ENCODE measurements at regions not wholly inside any gene's neighbourhood (a gene's known extent, or its start where the extent isn't known, plus 50 kb on each side); places are given as distances from the start of the nearest gene placed in this dataset.
A peak's percentile ranks its signal among the peaks of the same experiment; 100 is the strongest.
"Not testable (repeated sequence)": the region's sequence is repeated elsewhere in the genome, so short reads cannot be mapped to it uniquely, and the experiment has no call there.

DNA sequence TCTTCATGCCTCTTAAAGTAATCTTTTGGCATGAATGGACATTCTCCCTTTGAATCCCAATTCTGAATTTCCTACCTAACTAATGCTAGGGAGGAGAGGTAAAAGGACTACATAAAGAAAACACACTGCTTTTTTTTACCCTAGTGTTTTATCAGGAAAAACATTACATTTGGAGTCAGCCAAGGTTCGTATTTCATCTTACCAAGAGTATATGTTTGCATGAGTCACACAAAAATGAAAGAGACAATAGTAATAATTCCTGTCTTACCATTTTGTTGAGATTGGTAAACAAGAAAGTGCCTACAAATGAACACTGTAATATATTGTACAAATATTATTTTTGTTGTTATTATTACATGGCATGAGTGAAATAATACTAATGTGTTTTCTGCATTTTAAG is 112.9 kb upstream of the WARS2 start:
- no peak for DNase-seq (ENCODE audit: low read depth)

DNA sequence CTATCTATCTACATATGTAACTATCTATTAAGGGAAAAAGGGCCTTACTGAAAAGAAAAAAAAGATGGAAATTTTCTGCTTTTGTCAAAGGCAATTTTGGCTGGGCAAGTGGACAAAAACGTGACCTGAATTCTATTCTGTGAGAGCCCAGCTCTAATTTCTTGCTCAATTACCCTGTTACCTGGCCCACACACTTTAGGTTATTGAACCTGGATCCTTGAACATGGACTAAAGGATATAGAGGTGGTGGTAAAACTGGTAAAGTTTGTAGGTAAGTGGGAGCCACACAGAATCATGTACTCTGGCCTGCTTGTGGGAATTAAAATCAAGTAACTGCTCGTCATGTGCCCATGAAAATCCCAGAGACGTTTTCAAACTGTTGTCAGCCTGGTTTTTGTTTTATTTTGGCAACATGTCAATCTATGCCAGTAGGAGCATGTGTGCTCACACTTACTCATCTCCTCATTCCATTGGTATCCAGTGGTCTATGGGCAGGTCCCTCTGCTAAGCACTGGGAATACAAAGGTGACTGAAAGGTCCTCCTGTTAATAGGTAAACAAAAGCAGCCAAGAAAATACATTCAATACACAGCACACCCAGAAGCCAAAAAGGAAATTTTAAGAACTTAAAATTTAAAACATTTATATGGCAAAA is 113.7 kb upstream of the WARS2 start:
- DNase-seq (ENCODE audit: low read depth), result peak; percentile 16

DNA sequence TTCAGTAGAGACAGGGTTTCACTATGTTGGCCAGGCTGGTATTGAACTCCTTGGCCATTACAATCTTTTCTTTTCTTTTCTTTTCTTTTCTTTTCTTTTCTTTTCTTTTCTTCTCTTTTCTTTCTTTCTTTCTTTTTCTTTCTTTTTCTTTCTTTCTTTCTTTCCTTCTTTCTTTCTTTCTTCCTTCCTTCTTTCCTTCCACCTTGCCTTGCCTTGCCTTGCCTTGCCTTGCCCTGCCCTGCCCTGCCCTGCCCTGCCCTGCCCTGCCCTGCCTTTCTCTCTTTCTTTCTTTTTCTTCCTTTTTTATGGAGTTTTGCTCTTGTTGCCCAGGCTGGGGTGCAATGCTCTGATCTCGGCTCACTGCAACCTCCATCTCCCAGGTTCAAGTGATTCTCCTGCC is 112.5 kb upstream of the HAO2 start:
- not testable (repeated sequence) for DNase-seq (ENCODE audit: low read depth)

DNA sequence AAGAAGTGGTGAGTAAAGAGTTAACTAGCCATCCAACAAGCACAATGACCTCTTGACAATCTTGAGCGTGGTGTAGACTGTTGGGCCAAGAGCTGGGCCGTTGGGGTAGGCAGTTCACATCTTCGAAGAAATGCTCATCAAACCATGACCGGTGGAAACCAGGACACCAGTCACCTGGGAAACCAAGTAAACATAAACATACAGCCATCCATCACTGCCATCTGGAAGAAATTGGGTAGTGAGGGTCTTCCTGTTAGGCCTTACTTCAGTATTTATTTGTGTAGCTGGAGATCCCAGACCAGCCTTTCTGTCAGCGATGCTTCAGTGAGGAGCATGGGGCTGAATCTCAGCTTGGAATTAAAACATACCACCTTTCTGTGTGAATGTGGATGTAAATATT is 108.1 kb upstream of the HAO2 start:
- DNase-seq (ENCODE audit: low read depth), result no peak

DNA sequence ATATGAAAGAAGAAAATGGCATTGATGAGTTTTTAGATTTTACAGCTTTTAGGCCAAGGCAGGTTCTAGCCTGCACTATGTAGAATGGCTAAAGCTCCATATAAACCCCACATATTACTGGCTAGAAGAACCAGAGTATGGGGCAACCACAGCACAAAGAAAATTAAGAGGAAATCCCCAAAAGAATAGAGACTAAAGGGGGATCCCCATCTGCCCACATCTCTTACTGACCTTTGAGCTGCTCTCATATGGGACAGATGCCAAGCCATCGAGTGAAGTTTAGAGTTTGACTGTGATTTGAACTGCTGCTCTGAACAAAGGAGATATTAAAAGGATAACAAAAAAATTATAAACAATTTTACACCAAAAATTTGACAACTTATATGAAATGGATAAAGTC is 102.2 kb upstream of the HAO2 start:
- no peak for DNase-seq (ENCODE audit: low read depth)

DNA sequence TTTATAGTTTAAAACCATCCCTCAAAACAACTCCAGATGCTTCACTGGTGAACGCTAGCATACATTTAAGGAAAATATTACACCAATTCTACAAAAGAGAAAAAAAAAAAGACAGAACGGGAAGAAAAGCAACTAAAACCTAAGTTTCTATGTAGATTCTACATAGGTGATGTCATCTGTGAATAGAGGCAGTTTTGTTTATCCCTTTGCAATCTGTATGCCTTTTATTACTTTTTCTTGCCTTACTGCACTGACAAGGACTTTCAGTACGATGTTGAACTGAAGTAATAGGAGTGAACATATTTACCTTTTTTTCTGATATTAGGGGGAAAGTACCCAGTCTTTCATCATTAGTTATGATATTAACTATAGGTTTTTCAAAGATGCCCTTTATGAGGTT is 101.7 kb upstream of the HAO2 start:
- DNase-seq (ENCODE audit: low read depth), result no peak

DNA sequence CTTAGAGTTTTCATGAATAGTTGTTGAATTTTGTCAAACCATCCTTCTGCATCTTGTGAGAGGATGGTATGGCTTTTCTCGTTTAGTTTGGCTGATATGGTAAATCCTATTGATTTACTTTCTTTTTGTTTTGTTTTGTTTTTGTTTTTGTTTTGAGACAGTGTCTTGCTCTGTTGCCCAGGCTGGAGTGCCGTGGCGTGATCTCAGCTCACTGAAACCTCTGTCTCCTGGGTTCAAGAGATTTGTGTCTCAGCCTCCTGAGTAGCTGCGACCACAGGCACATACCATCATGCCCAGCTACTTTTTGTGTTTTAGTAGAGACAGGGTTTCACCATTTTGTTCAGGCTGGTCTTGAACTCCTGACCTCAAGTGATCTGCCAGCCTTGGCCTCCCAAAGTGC is 101.3 kb upstream of the HAO2 start:
- not testable (repeated sequence) for DNase-seq (ENCODE audit: low read depth)

DNA sequence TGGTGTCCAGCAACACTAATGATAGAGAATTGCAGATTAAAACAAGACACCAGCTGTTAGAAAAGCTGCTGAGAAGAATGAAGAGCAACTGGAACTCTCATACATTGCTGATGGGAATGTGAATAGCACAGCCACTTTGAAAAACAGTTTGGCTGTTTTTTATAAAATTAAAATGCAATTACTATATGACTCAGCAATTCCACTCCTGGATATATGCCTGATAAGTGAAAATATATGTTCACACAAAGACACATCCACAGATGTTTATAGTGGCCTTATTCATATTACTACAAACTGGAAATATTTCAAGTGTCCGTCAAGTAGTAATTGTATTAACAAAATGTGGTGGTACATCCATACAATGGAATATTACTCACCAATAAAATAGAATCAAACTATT is 99.7 kb upstream of the HAO2 start:
- no peak for DNase-seq (ENCODE audit: low read depth)

DNA sequence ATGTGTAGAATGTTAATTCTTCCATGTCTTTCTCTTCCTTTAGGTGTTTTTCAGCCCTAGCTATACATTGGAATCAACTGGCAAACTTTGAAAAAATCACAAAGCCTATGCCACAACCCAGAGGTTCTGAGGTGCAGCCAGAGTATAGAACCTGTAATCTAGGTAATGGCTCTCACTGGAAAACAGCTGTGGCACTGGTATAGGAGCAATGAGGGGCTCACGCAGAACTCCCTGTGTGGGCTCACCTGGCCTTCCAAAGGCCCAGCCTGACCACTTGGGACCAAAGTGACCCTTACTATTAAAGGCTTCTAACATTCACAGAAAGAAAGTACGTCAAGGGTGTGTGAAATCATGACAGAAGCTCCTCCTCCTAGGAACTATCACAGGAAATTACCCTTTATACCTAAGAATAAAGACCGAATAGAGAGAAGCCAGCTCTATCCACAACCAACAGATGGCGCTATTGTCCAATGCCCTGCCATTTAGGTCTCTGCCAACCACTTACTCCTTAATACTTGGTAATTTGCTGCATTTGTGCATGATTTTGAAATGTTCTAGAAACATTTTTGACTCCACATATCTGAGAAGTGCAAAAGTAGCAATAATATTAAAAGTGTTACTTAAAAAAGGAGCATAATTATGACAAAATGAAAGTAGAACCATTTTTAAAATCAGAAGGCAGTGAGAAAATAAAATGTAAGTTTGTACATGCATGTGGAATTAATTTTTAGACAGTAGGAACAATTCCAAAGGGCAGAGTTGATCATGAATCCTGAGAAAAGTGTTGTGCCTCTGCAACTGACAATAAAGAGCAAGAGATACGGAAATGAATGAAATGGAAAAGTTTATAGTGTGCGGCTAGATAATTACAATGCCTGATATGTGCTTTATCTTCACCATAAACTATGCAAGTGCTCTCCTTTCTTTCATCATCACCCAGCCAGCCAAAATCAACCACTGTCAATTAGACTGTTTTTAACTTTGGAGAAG is 93.1 kb upstream of the HAO2 start:
- DNase-seq (ENCODE audit: low read depth), result peak; percentile 58

DNA sequence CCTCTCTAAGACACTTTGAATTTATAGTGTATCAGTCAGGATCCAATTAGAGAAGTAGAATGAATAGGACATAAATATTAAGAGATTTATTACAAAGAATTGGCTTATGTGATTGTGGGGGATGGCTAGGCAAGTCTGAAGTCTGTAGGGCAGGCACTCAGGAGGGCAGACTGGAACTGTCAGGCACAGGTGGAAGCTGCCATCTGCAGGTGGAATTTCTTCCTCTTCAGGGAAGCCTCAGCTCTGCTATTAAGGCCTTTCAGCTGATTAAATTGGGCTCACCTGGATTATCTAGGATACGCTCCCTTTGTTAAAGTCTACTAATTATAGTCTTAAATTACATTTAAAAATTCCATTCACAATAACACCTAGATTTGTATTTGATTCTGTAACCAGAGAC is 92.0 kb upstream of the HAO2 start:
- no peak for DNase-seq (ENCODE audit: low read depth)

DNA sequence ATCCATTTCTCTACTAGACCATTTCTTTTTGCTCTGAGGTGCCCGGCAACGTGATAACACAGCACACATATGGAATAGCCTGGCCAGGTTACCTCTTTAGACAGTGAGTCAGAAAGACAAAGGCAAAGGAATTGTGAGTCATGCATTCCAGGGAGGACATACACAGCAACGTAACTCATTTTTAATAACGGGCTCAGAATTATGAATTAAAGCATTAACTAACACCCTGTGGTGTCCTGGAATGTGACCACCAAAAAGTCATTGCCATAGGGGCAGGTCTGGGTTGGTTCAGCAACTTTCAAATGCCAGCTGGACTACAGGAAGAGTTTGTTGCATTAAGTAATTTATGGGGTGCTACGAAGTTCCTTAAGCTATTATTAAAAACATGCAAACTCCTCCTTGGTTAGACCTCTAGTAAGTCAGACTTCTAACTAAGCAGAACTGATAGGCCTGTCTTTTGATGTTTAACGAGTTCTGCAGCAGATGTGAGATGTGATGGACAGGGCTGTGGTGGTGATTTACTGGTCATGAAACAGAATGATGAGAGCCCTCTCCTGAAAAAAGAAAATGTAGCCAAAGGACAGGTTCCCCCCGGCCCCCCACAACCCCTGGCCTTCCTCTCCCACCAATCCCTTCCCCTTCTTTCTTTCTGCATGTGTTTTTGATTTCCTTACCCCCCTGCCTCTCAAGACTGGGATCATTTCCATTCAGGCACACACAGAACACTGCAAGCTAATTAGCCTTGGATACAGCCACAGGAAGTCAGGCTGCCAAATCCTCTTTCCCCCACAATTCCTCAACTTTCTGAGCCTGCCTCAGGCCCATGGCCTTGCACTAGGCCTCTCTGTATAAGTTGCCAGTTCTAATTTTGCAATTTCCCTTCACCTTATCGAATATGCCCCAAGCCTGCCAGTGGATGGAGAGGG is 88.9 kb upstream of the HAO2 start:
- DNase-seq (ENCODE audit: low read depth), result peak; percentile 84

DNA sequence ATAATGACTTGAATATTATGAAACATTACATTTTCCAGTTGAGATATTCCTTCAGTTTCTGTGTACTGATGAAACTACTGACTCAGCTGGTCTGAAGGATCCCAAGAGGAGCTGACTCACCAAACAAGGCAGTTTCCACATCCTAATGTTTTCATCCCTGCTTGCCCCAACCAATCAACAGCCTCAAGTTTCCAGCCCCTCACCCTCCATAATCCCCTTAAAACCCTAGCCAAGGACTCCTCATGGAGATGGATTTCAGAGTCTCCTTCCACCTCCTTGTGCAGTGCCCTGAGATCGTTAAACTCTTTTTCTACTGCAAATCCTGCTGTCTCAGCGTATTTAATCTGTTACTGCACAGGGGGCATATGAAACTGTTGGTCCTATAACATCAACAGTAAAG is 83.1 kb upstream of the HAO2 start:
- peak; percentile 45 for DNase-seq (ENCODE audit: low read depth)

DNA sequence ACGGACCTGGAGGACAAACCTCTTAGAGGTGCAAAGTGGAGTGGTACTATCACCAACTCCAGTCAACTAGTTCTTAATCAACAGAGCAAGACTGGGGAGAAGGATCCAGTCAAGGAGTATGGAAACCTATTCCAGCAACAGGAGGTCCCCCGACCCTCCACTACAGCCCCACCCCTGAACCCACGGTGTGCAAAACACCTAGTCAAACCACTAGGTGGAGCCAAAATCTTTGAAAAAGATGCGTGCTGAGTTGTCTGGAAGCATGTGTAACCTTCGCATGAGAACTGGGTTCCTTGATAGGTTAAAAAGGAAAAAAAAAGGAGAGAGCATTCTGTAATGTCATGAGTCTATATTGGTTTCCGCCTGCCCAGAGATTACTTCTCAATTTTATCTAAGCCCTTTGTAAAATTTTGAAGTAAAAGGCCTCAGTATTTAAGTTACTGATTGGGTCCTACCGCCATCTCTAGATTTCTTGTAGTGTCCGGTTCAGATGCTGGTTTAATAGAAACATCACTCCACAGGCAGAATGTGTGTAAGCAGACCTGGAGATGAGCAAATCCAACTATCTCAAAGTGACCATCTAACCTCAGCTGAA is 81.9 kb upstream of the HAO2 start:
- DNase-seq (ENCODE audit: low read depth), result peak; percentile 39

DNA sequence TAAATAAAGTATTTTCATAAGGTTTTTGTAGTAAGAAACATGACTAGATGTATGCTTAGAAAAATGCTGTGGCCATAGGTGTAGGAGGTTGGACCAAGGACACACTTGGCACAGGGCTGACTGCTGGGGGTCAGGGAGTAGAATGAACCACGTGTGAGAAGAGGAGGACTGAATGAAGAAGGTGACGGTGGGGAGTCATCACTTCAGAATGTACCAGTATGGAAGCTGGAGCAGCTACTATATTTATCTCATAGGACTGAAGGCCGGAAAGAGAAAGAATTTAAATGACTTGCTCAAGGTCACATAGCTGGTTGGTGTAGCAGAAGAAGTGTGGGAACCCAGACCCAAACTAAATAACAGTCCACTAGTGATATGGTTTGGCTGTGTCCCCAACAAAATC is 79.8 kb upstream of the HAO2 start:
- peak; percentile 26 for DNase-seq (ENCODE audit: low read depth)

DNA sequence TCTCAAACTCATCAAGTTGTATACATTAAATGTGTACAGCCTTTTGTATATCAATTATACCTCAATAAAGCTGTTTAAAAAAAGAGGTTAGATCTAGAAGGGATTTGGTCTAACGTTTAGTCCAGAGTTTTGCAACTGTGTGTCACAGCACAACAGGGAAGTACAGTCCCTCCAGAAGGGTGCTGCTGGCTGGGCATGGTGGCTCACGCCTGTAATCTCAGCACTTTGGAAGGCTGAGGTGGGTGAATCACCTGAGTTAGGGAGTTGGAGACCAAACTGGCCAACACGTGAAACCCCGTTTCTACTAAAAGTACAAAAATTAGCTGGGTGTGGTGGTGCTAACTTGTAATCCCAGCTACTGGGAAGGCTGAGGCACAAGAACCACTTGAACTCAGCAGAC is 78.3 kb upstream of the HAO2 start:
- DNase-seq (ENCODE audit: low read depth), result no peak

DNA sequence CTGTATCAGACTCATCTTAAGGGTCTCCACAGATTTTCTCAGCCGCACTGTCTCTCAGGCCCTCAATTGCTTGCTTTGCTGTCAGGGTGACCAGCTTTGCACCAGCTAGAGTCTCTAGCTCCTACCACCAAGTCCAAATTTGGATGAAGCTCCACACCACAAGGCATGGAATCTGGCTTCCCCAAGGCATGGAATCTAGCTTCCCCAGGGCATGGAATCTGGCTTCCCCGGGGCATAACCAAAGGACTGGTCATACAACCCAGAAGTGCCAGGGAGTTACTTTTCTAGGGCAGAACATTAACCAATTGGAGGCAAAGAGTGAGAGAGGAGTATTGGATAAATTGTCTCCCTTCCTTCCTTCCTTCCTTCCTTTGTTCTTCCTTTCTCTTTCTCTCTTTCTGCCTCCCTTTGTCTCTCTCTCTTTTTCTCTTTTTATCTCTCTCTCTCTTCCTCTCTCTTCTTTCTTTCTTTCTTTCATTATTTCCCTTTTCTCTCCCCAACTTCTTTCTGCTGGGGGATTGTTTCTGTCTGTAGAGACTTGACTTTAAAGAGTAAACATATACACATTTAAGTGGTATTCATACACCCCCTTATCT is 76.9 kb upstream of the HAO2 start:
- DNase-seq (ENCODE audit: low read depth), result no peak

DNA sequence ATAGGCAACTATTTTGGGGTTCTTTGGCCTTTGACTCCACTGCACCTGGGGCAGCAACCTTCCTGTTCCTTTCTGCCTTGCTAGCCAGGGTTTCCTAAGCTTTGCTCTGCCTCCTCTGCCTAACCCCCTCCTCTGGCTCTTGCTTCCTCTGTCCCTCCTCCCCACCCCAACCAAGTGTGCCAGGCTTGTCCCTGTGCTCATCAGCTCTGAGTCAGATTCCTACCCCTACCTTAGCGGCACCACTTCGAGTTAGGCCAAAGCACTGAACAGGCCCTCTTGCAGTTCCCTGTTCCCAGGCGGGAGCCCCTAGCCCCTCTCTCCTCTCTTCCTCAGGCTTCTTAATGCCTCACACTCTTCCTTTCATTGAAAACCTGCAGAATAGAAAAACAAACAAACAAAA is 74.8 kb upstream of the HAO2 start:
- no peak for DNase-seq (ENCODE audit: low read depth)

DNA sequence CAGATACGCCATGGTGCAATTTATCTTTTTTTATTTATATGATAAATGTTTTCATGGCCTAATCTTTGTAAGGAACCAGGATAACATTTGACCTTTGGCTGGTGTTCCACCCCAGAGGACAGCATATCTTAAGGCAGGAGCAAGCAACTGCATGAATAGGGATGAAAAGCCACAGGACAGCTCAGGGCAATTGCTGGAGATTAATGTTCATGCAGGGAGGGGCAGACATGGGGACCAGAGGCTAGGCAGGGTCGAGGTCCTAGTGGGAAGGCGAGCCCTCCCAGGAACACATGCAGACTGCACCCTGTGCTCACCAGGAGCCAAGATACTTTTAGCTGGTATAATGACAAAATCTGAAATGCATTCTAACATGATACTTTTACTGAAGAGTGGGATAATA is 74.4 kb upstream of the HAO2 start:
- no peak for DNase-seq (ENCODE audit: low read depth)

DNA sequence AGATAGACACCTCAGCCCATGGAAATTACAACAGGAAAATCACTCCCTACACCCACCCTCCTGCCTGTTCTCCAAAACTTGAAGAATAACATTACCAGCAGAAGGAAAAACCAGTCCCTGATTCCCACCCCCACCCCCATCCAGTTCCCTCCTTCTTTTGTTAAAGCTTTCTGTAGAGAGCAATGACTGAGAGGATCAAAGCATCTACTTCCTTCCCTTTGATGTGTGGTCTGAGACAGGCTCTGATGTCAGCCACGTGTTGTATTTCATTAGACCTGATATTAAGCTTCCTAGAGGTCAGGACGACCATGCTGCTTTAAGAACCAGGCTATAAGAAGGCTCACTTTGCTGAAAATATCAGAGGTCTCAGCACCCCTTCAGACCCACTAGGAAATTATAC is 73.9 kb upstream of the HAO2 start:
- DNase-seq (ENCODE audit: low read depth), result no peak

DNA sequence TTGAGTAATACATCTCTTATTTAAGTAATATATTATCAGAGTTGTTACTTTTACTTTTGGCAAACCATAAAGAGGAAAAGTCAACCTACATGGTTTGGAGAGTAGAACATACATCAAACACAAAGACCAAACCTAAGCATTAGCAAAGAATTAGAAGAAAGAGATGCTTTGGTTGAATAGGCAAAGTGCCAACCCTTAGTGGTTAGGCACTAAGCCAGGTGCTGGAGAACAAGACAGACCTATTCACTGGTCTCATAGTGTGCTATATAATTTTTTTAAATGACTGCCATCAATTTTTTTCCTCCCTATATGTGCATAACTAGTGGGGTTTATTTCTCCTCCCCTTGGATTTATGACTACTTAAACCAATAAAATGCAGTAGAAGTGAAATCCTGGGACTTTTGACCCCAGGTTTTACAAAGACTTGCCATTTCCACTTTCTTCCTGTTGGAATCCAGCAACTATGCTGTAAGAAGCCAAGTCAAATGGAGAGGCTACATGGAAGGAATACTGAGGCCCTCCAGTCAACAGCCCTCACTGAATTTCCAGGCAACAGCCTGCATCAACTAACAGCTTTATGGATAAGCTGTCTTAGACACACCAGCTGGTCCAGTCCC is 69.8 kb upstream of the HAO2 start:
- peak; percentile 69 for DNase-seq (ENCODE audit: low read depth)

DNA sequence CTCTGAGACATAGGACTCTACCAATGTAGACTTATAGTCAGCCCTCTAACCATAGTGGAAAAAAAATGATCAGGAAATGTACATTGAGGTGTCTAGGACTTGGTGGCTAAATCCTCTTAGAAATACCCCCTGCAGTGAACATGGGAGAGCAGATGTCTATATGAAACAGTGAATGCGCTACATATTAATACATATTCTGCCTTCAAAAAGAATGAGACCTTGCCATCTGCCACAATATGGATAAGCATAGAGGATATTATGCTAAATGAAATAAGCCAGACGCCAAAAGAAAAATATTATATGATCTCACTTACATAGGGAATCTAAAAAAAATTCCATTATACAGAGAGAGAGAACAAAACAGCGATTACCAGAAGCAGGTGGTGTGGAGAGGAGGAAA is 66.6 kb upstream of the HAO2 start:
- no peak for DNase-seq (ENCODE audit: low read depth)
